Thyroid gland (tissue), 4 donors: ENCODE measurements at regions not wholly inside any gene's neighbourhood (a gene's known extent, or its start where the extent isn't known, plus 50 kb on each side); places are given as distances from the start of the nearest gene placed in this dataset.

ENCODE experiments used
- DNase-seq, 2 donors: peaks; one replicate each; pipeline ENCODE4 v3.0.0-alpha.2; 2019
- H3K27ac ChIP-seq, 3 donors: fragments of 200-600 bp; sonication (generic); 1 replicate in 2 of 3; 2 replicates in 1 of 3; pipeline ENCODE4 v1.5.1; 2016 to 2019; ENCODE audit warnings: mild to moderate bottlenecking in 1 of 3, moderate library complexity in 1 of 3
- H3K27me3 ChIP-seq: fragments of 200-600 bp; sonication (generic); one replicate; pipeline ENCODE4 v1.5.1; 2019
- H3K36me3 ChIP-seq, 2 donors: fragments of 200-600 bp; sonication (generic); one replicate each; pipeline ENCODE4 v1.5.1; 2016 to 2019
- H3K4me1 ChIP-seq, 2 donors: fragments of 200-600 bp; sonication (generic); one replicate each; pipeline ENCODE4 v1.5.1; 2017 to 2019
- H3K4me3 ChIP-seq, 3 donors: fragments of 200-600 bp; sonication (generic); replicated peaks in 1 of 3; 1 replicate in 2 of 3; 2 replicates in 1 of 3; pipeline ENCODE4 v1.5.1; 2016; ENCODE audit warnings: mild to moderate bottlenecking in 1 of 3
- H3K9me3 ChIP-seq: fragments of 200-600 bp; sonication (generic); one replicate; pipeline ENCODE4 v1.5.1; 2017
- CTCF ChIP-seq, 6 experiments: fragments of 200-600 bp in 3 of 6; fragments of 450-650 bp in 3 of 6; sonication (generic) in 3 of 6; IDR thresholded peaks; one replicate each; pipeline ENCODE4 v1.5.1; 2016 to 2019; ENCODE audit warnings: antibody characterized with exemption in 6 of 6, mild to moderate bottlenecking in 2 of 6, inconsistent platforms in 1 of 6, moderate library complexity in 1 of 6
- POLR2A ChIP-seq, 2 donors: fragments of 450-650 bp; IDR thresholded peaks; one replicate each; pipeline ENCODE4 v1.6.1; 2017; ENCODE audit warnings: antibody characterized with exemption in 2 of 2, mild to moderate bottlenecking in 2 of 2, moderate library complexity in 1 of 2
- WGBS, 2 donors: methylation state at CpG; one replicate each; pipeline ENCODE4 v1.1.5; 2017; 5-methylcytosine and 5-hydroxymethylcytosine counted together
- intact Hi-C: fragments of 100-400 bp; cut with DNase I; formaldehyde crosslinking; loops from one replicate; pipeline ENCODE4 v1.15.1; 2023

GRCh38 chr1:175875556-175875955 lies 132.2 kb upstream of the TNR start:
- Histone ChIP-seq H3K4me3 (no peak overlapping the region), H3K9me3 (no peaks in the 10 kb centered on the region), H3K4me1 (no peaks in the 10 kb centered on the region), H3K27ac (no peak overlapping the region), H3K36me3 (no peaks in the 10 kb centered on the region), H3K27me3 (no peaks in the 10 kb centered on the region)
- no peak for DNase-seq
- WGBS, 2 donors: 86 to 95% methylated on average over 6 of the region's 6 CpGs
- TF ChIP-seq CTCF (IDR thresholded peaks at IDR 0.05) (no peak), POLR2A (IDR thresholded peaks at IDR 0.05) (no peak)
- intact Hi-C loops: no loop called here

GRCh38 chr1:175874081-175874480 lies 130.7 kb upstream of the TNR start:
- Histone ChIP-seq H3K4me3 (no peak overlapping the region), H3K27ac (no peak overlapping the region), H3K36me3 (no peaks in the 10 kb centered on the region), H3K9me3 (no peaks in the 10 kb centered on the region), H3K4me1 (no peaks in the 10 kb centered on the region), H3K27me3 (no peaks in the 10 kb centered on the region)
- no peak for DNase-seq
- TF ChIP-seq CTCF (IDR thresholded peaks at IDR 0.05) (no peak), POLR2A (IDR thresholded peaks at IDR 0.05) (no peak)
- 88 to 92% methylated on average over 2 of the region's 2 CpGs for WGBS, 2 donors
- intact Hi-C loops: no loop called here

- WGBS, 2 donors: 74 to 82% methylated on average over 6 of the region's 6 CpGs
- intact Hi-C loops: no loop called here
These were observed 130.0 kb upstream of the TNR start for GRCh38 chr1:175873290-175873935.

GRCh38 chr1:175872588-175872987 lies 129.2 kb upstream of the TNR start:
- no peak overlapping the region for H3K27ac ChIP-seq
- no peaks in the 10 kb centered on the region for H3K36me3 ChIP-seq
- H3K4me1 ChIP-seq: no peaks in the 10 kb centered on the region
- H3K4me3 ChIP-seq: no peak overlapping the region
- WGBS, 2 donors: 70 to 80% methylated on average over 4 of the region's 4 CpGs
- no peaks in the 10 kb centered on the region for H3K27me3 ChIP-seq
- no peaks in the 10 kb centered on the region for H3K9me3 ChIP-seq
- no peak for TF ChIP-seq CTCF (IDR thresholded peaks at IDR 0.05)
- TF ChIP-seq POLR2A (IDR thresholded peaks at IDR 0.05): no peak
- intact Hi-C loops: no loop called here
- DNase-seq: no peak

More at GRCh38 chr1:175873290-175873935, 130.0 kb upstream of the TNR start:
- H3K4me3 ChIP-seq: no peak overlapping the region
- H3K27ac ChIP-seq: no peak overlapping the region
- no peak for TF ChIP-seq POLR2A (IDR thresholded peaks at IDR 0.05)
- TF ChIP-seq CTCF (IDR thresholded peaks at IDR 0.05): no peak
- DNase-seq: no peak
- H3K4me1 ChIP-seq: no peaks in the 10 kb centered on the region
- no peaks in the 10 kb centered on the region for H3K27me3 ChIP-seq
- H3K36me3 ChIP-seq: no peaks in the 10 kb centered on the region
- no peaks in the 10 kb centered on the region for H3K9me3 ChIP-seq

- Histone ChIP-seq H3K36me3 (no peaks in the 10 kb centered on the region), H3K4me3 (no peak overlapping the region), H3K9me3 (no peaks in the 10 kb centered on the region), H3K27me3 (no peaks in the 10 kb centered on the region), H3K4me1 (no peaks in the 10 kb centered on the region), H3K27ac (no peak overlapping the region)
- TF ChIP-seq POLR2A (IDR thresholded peaks at IDR 0.05): no peak
- no peak for TF ChIP-seq CTCF (IDR thresholded peaks at IDR 0.05)
- 88 to 95% methylated on average over 4 of the region's 4 CpGs for WGBS, 2 donors
- intact Hi-C loops: no loop called here
- no peak for DNase-seq
These were observed 128.3 kb upstream of the TNR start for GRCh38 chr1:175871647-175872046.
